ENCODE measurements at regions not wholly inside any gene's neighbourhood (a gene's known extent, or its start where the extent isn't known, plus 50 kb on each side); places are given as distances from the start of the nearest gene placed in this dataset.

- H3K36me3 Mint-ChIP-seq (ENCODE audit: low read depth), result peaks cover 4% of the 10 kb centered on the region; the same call in 1 of the 2 replicates
- no peak for DNase-seq
- no peaks in the 10 kb centered on the region for H3K27me3 Mint-ChIP-seq (ENCODE audit: insufficient read depth)
- TF ChIP-seq, protein P1, sequence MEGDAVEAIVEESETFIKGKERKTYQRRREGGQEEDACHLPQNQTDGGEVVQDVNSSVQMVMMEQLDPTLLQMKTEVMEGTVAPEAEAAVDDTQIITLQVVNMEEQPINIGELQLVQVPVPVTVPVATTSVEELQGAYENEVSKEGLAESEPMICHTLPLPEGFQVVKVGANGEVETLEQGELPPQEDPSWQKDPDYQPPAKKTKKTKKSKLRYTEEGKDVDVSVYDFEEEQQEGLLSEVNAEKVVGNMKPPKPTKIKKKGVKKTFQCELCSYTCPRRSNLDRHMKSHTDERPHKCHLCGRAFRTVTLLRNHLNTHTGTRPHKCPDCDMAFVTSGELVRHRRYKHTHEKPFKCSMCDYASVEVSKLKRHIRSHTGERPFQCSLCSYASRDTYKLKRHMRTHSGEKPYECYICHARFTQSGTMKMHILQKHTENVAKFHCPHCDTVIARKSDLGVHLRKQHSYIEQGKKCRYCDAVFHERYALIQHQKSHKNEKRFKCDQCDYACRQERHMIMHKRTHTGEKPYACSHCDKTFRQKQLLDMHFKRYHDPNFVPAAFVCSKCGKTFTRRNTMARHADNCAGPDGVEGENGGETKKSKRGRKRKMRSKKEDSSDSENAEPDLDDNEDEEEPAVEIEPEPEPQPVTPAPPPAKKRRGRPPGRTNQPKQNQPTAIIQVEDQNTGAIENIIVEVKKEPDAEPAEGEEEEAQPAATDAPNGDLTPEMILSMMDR (IDR thresholded peaks at IDR 0.05), result no peak
- H3K4me1 Mint-ChIP-seq (ENCODE audit: low read depth), result peaks cover 8% of the 10 kb centered on the region
- no peaks in the 10 kb centered on the region for H3K9me3 Mint-ChIP-seq
- H3K4me3 Mint-ChIP-seq, result no peak overlapping the region
- no peak overlapping the region for H3K27ac Mint-ChIP-seq
Measured at GRCh38 chr18:73593207-73593606, 554.4 kb downstream of the FBXO15 start.

- H3K4me3 Mint-ChIP-seq, result no peak overlapping the region
- TF ChIP-seq, protein P1 (IDR thresholded peaks at IDR 0.05), result no peak
- H3K27me3 Mint-ChIP-seq (ENCODE audit: insufficient read depth), result no peaks in the 10 kb centered on the region
- peaks cover 8% of the 10 kb centered on the region for H3K4me1 Mint-ChIP-seq (ENCODE audit: low read depth)
- H3K36me3 Mint-ChIP-seq (ENCODE audit: low read depth), result peaks cover 4% of the 10 kb centered on the region; the same call in 1 of the 2 replicates
- DNase-seq, result no peak
- no peaks in the 10 kb centered on the region for H3K9me3 Mint-ChIP-seq
- H3K27ac Mint-ChIP-seq, result no peak overlapping the region
Measured at GRCh38 chr18:73590950-73591349, 556.7 kb downstream of the FBXO15 start.

- H3K27ac Mint-ChIP-seq, result no peak overlapping the region
- no peak overlapping the region for H3K4me3 Mint-ChIP-seq
- no peaks in the 10 kb centered on the region for H3K27me3 Mint-ChIP-seq (ENCODE audit: insufficient read depth)
- DNase-seq, result no peak
- no peaks in the 10 kb centered on the region for H3K9me3 Mint-ChIP-seq
- peaks cover 31% of the 10 kb centered on the region for H3K4me1 Mint-ChIP-seq (ENCODE audit: low read depth)
- TF ChIP-seq, protein P1 (IDR thresholded peaks at IDR 0.05), result no peak
- 0 out of 2 replicates have a peak, but pooled peaks cover 8% of the 10 kb centered on the region for H3K36me3 Mint-ChIP-seq (ENCODE audit: low read depth)
Measured at GRCh38 chr18:73579698-73580097, 567.9 kb downstream of the FBXO15 start.

DNA sequence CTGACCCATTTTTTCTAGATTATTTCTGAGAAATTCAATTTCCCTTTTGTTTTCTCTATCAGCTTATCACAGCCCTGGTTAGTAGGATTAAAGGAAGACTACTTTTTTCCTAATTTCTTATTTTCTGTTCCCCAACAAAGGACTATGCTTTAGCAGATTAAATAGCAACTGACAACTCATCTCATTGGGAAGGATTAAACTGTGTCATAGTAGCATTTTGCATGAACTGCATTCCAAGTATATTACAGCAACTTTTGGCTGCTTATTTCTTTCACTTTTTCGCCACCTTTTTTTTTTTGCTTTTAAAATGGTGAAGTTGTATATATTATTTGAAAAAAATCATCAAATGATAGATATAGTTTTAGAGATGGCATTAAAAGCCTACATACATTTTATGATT lies 570.3 kb downstream of the FBXO15 start:
- H3K4me3 Mint-ChIP-seq, result peak overlapping the region; percentile 63
- DNase-seq, result peak; percentile 52
- no peaks in the 10 kb centered on the region for H3K9me3 Mint-ChIP-seq
- peak overlapping the region; percentile 74 for H3K27ac Mint-ChIP-seq
- H3K36me3 Mint-ChIP-seq (ENCODE audit: low read depth), result 0 out of 2 replicates have a peak, but pooled peaks cover 8% of the 10 kb centered on the region
- H3K4me1 Mint-ChIP-seq (ENCODE audit: low read depth), result peaks cover 31% of the 10 kb centered on the region
- TF ChIP-seq, protein P1 (IDR thresholded peaks at IDR 0.05), result no peak
- no peaks in the 10 kb centered on the region for H3K27me3 Mint-ChIP-seq (ENCODE audit: insufficient read depth)

- peak; percentile 90 for DNase-seq
- TF ChIP-seq, protein P1 (IDR thresholded peaks at IDR 0.05), result no peak
- Mint-ChIP-seq H3K4me1 (ENCODE audit: low read depth) (peaks cover 40% of the 10 kb centered on the region), H3K4me3 (peak overlapping the region; percentile 41; the same call in 1 of the 2 replicates), H3K27ac (peak overlapping the region; percentile 87), H3K9me3 (no peaks in the 10 kb centered on the region), H3K27me3 (ENCODE audit: insufficient read depth) (no peaks in the 10 kb centered on the region), H3K36me3 (ENCODE audit: low read depth) (peaks cover 21% of the 10 kb centered on the region)
Measured at GRCh38 chr18:73563901-73564472, 583.6 kb downstream of the FBXO15 start.

Data from HFFc6 (cell line).